Esophagus muscularis mucosa (tissue), 4 donors: ENCODE measurements at regions not wholly inside any gene's neighbourhood (a gene's known extent, or its start where the extent isn't known, plus 50 kb on each side); places are given as distances from the start of the nearest gene placed in this dataset.
"Not testable (repeated sequence)": the region's sequence is repeated elsewhere in the genome, so short reads cannot be mapped to it uniquely, and the experiment has no call there.

Source experiments
- CTCF ChIP-seq, 3 experiments: fragments of 200-600 bp in 2 of 3; fragments of 450-650 bp in 1 of 3; sonication (generic) in 2 of 3; IDR thresholded peaks; one replicate each; pipeline ENCODE4 v1.5.1; 2017 to 2019; ENCODE audit warnings: antibody characterized with exemption in 3 of 3, mild to moderate bottlenecking in 2 of 3, moderate library complexity in 1 of 3
- EP300 ChIP-seq: sonication (generic); formaldehyde crosslinking; IDR thresholded peaks from one replicate; pipeline ENCODE4 v1.6.1; 2017; ENCODE audit warnings: antibody characterized with exemption
- POLR2A ChIP-seq: fragments of 450-650 bp; IDR thresholded peaks from one replicate; pipeline ENCODE4 v1.6.1; 2017; ENCODE audit warnings: antibody characterized with exemption, moderate library complexity, mild to moderate bottlenecking, low read depth
- POLR2AphosphoS5 ChIP-seq, 2 donors: sonication (generic); formaldehyde crosslinking; IDR thresholded peaks; one replicate each; pipeline ENCODE4 v1.6.1; 2017; ENCODE audit warnings: antibody characterized with exemption in 2 of 2

GRCh38 chr20:30348932-30349331, 908.5 kb upstream of the DEFB115 start:
- TF ChIP-seq POLR2A; POLR2AphosphoS5 (IDR thresholded peaks at IDR 0.05); EP300: not testable (repeated sequence)
- TF ChIP-seq CTCF (IDR thresholded peaks at IDR 0.05), result peak in 1 of 3 experiments; percentile 26
